NAMALWA (cell line): ENCODE measurements at regions not wholly inside any gene's neighbourhood (a gene's known extent, or its start where the extent isn't known, plus 50 kb on each side); places are given as distances from the start of the nearest gene placed in this dataset.
"Not testable (repeated sequence)": the region's sequence is repeated elsewhere in the genome, so short reads cannot be mapped to it uniquely, and the experiment has no call there.

Source experiments
- DNase-seq: peaks from one replicate; pipeline ENCODE4 v3.0.0-alpha.2; 2015; ENCODE audit warnings: low spot score

DNA sequence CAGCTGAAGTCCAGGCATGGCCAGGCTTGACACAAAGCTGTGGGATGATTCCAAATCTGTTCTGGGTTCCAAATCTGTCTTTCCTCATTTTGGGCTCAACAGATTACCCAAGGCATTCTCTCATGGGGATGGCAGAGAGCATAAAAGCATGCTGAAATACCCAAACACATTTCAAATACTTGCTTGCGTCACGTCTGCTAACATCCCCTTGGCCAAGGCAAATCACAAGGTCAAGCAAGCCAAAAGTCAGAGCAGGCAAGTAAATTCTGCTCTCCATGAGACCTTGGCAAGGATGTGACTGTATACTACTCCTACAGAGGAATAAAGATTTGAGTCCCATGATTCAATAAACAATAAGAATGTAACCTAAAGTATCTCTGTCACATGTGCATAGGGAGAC lies 306.7 kb downstream of the EPB41L4A start:
- no peak for DNase-seq

DNA sequence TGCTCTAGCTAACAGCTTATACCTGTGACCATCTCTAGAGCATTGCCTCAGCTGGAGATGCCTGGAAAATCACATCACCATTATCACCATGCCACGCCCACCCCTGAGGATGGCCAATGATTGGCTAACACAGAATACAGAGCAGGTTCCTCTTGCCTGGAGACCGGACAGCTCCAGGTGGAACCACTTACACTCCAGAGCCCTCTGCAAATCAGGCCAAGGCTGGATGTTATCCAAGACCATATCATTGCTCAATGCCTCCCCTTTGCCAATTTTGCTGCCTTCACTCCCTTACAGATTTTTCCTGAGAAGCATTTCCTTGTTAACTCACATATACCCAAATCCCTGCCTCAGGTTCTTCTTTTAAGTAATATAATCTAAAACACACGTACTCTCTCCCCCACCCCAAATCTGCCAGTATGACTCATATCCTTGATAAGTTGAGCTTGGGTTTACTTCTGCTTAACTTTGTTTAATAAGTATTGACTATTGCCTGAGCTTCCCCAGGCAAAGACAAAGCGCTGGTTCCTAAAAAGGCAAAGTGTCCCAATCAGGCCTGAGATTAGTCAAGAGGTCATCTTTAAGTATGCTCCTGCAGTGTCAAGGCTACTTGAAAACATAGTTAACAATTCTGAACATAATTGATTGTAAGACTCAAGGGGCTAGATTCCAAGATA lies 309.6 kb downstream of the EPB41L4A start:
- no peak for DNase-seq

DNA sequence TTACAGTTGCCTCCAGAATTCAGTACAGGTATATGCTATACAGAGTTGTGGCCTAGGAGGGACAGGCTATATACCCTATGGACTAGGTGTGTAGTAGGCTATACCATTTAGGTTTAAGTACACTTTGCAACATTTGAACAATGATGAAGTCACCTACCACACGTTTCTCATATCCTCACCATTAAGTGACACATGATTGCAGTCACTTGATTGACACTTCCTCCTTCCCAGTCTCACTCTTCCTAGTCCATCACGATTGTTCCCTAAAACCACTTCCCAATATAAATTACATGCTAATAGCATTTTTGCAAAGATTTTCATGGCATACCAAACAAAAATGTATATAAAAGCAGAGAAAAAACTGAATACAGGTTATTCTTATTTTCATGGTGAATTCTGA lies 312.2 kb downstream of the EPB41L4A start:
- no peak for DNase-seq

DNA sequence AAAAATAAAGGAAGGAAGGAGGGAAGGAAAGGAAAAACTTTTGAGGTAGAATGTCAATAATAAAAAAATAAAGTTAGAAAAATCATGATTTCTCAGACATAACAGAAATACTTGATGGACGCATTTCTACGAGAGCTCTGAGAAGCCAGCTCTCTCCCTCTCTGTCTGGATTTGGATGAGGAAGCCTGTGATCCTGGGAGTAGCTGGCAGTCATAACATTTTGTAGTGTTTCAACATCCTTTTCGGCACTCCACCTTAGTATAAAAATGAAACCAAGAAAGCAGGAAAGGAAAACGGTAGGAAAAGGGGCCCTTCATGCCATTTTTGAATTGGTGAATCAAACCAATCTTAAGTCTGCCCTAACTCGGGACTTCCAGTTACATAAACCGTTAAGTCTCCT lies 321.3 kb downstream of the EPB41L4A start:
- no peak for DNase-seq

DNA sequence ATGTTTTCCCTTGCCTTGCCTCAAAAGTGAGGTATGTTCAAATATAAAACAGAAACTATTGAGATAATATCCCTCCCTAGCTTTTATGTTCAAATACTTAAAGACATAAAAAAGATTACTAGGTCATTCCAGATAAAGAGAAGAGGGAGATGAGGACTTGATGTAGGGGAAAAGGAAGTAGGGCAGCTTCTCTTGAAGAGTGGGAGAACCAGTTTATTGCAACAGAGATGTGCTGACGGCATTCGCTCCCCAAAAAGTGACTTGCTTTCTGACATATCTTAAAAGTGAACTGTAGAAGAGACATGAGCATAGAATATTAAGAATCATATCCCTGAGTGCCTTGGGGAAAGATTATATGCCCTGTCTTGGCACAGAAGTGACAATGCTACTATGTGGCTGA lies 330.2 kb upstream of the NREP start:
- DNase-seq: no peak

DNA sequence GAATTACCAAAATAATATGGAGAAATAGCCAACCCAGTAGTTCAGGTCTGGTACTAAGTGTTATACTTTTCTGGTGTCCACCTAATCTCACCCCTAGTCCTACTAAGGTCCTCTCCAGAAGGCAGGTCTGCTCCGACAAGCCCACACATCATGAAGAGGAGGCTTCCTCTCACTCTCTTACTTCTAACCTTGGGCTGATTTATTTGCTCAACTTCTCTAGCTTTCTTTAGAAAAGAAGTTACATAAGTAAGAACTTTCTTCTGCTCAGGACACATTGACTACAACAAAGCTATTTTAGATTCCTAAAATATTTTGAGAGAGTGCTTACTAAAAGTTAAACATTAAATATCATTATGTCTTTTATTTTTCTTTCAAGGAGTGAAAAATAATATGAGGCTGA lies 329.7 kb upstream of the NREP start:
- no peak for DNase-seq

DNA sequence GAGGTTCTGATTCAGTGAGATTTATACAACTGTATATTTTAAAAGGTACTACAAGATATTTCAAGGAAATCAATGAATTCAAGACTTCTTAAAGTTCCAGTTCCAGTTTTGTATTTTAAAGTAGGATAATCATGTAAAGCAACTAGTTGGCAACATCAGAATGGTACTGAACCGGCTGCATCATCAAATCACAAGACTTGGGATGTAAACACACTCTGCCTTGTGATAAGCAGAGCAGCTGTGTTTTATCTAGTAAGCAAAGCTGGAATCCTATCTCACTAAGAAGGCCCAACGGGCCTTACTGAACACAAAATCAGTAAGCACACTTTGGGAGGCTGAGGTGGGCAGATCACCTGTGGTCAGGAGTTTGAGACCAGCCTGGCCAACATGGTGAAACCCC lies 327.2 kb upstream of the NREP start:
- DNase-seq: no peak

DNA sequence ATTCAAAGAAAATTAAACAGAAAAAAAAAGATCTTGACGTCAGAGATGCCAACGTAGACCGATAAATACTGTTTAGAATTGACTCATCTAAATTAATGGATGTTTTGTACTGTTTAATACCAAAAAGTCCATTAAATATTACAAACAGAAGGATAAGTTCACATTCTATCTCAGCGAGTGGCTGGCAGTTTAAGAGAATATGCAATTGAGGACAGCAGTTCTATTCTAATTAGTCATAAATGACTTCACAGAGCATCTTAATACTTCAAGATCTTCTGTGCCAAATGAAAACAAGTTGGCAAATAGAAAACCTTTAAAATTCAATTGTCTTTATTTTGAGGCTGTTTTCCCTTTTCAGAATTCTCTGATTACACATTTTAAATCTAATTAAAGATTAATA lies 326.6 kb upstream of the NREP start:
- no peak for DNase-seq

DNA sequence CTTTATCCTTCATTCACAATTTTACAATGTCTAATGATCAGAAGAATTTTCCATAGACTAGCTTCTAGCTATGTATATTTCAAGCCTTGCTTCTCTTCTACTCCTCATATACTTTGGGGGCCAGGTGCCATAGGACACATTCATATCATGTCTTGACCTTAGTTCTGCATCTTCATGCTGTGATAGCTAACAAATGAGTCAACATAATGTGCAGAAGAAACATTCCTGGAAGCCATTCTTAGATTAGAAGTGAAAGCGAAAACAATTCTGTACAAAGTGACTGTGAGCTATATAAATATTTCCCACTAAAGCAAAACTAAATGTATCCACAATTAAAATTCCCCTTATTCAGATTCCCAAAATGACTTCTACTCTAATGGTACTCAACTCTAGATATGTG lies 320.2 kb upstream of the NREP start:
- no peak for DNase-seq

DNA sequence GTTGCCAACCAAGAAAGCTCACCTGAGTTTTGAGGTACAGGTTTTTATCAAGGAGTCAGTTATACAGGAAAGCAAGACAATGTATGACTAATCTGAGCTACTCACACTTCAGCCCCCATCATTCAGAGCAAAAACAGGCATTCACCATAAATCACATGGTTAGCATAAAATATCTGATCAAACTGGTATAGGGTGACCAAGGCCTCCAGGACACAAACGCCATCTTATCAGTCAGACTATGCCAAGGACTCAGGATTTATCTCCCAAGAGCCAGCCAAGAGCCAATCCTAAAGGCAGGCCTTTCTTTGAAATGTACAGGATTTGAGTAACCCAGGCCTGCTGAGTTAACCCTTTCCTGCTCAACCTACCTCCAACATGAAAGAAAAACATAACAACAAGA lies 313.0 kb upstream of the NREP start:
- no peak for DNase-seq

DNA sequence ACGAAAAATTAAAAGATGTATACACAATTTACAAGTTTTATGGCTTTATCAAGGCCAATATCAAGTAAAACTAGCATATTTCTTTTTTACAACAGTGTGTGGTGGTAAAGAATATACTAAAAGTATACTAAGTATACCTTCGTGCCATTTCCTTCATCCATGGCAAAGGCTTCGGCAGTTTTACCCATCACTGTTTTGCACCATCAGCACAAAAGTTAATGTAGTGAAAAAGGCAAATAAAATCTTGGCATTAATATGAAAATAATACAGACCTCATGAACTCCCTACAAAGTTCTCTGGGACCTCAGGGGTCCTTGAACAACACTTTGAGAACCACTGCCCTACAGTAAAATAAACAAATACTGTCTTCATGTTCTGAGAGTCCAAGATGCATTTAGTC lies 312.3 kb upstream of the NREP start:
- DNase-seq: no peak

DNA sequence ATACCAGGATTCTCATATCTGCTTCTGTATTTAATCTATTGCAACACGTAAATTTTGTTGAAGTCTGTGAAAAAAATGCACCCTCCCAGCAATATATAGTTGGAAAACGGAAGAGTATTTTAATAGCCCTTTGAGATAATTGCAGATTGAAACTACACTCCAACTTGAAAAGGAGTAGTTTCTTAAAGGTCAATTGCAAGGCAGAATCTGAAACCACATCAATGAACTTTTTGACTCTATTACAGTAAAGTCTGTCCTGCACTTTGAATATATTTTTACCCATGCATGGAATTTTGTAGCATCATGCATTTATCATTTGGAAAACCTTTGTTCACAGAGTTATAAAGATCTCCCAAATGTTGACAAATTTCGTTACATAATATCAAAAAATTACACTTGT lies 311.6 kb upstream of the NREP start:
- DNase-seq: no peak

DNA sequence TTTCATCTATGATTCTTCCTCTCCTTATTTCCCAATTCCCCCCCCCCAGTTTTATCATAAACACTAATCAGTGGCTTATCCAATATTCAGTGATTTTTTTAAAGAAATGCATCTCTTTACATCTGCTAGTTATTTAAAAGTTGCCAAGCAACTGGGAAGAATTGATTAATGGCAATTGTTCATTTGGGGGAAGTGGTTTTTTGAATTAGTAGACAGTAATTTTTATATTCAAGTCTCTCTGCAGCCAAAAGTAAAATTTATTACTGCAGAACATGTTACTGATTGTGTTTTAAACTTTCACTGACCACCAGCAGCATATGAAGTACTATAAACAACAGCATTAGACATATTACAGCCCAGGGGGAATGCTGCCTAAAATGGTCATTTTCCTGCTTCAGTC lies 308.8 kb upstream of the NREP start:
- no peak for DNase-seq

DNA sequence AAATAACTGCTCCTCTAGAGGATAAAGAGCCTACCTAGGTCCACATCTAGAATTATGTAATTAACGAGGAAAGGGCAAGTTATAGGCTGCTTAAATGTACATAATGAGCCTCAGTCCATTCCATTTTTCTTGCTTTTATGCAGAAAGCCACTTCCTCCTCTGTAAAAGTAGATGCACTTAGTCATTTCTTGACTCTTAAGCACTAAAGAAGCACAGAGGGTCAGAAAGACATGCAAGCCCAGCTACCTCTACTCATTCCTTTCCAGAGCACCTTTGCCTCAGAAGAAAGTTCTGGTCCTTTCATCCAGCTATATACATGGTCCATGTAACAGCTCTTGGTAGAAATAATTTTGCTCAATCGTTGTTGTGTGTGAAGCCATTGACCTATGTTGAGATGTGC lies 308.0 kb upstream of the NREP start:
- DNase-seq: no peak

DNA sequence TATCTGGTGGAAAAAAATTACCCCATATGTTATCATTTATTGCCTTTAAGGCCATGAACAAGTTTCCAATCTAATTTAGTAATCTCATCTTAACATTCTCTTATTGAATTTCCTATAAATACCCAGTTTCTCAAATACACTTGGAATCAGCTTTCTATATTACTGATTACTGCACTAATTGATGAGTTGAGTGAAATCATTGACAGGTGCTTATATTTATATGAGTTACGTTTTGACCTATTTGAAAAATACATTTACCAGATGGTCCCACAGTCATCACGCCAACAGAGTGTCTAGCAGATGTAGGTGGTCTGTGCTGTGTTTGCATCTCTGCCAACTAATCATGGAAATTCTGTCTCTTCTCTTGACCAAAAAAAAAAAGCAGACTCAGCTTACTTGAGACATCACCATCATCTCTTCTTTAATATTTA lies 307.3 kb upstream of the NREP start:
- DNase-seq: no peak

DNA sequence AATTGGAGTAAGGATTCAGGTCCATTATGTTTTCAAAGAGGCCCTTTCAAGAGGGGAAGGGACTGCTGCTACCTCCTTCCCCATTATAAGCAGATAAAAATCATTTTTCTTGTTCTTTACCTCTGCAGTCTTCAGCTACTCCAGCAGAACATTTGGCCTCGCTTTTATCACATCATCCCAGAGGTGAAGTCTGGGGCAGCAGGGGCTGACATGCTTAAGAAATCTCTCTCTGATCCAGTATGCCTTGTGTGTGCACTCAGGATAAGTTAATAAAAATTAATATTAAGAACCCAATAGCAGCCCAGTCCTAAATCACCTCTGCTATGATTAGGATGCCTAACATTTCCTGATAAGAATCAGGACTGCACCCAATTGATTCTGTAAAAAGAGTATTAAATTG lies 306.9 kb upstream of the NREP start:
- DNase-seq: no peak

DNA sequence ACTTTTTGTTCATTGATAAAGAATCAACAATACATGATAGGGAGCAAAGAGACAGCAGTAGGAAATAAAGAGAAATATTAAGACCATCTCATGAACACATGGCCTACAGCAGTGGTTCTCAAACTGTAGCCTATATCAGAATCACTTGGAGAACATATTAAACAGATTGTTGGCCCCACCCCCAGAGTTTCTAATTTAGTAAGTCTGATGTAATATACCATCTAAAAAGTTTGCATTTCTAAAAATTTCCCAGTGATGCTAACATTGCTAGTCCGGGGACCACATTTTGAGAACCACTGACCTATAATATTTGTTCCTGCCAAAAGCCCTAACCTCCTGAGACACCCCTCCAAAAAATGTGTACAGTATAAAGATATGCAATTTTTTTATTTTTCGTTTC lies 306.2 kb upstream of the NREP start:
- peak; percentile 7 for DNase-seq

DNA sequence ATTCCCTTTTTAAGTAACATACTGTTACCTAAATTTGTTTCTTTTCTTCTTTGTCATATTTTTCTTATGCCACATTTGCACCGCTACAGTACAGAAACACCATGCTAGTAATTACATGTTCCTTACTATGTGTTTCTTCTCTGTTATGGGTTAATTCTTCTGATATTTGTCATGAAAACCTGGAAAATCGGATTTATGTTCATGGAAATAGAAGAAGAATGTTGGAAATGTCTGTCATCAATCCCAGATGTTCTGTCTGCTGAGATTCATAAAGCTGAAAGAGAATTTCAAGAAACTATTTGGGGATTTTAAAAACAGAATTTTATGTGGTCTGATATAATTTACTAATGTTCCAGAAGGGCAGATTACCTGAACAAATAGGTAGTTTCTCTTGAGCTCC lies 305.2 kb upstream of the NREP start:
- no peak for DNase-seq

DNA sequence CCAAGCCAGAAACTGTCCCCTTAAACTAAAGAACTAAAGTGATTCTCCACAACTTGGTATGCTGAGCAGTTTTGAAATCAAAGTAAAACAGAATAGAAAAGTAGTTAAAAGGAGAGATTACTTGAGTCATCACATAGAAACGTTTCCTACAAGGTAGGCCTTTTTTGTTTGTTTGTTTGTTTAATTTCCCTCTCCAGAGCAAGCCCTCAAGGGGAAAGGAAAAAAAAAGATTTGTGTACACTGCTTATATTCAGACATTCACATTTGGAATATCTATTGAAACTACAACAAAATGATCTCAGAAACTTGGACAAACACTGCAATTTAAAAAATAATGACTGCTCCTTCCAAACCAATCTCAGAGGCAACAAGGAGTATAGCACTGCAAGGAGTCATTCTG lies 304.7 kb upstream of the NREP start:
- DNase-seq: no peak

DNA sequence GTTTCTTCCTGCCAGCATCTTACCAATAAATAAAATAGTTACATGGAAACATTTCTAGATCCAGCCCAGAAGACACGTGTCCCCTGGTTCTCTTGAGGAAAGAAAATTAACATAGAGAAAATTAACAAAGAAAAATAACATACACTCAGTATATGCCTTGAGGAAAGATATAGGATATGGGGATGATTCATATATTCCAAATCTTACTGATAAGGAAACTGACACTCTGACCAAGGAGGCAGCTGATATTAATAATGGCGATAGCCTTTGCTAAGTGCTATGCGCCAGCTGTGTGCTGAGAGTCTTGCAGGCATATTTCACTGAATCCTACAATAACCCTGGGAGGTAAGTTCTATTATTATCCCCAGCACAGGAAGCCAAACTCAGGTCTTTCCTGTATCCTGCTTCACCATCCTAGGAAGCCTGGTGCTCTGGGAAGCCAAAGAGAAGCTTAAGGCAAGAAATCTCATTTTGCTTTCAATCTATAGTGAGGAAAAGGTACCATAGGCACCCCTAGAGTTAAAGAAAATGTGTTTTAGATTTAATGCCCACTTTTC lies 302.7 kb upstream of the NREP start:
- DNase-seq: no peak

DNA sequence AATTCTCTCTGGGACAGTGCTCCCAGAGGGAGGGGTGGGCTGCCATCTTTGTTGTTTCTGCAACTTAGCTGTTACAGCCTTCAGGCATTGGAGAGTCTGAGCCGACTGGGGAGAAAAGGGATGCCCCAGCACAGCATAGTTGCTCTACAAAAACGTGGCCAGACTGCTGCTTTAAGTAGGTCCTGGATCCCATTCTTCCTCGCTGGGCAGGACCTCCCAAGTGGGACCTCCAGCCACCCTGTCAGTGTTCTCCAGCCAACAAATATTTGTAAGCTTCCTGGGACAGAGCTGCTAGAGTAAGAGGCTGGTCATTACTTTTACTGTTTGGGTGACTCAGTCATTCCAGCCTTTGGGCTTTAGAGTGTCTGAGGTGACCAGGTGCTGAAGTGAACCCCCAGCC lies 292.7 kb upstream of the NREP start:
- no peak for DNase-seq

DNA sequence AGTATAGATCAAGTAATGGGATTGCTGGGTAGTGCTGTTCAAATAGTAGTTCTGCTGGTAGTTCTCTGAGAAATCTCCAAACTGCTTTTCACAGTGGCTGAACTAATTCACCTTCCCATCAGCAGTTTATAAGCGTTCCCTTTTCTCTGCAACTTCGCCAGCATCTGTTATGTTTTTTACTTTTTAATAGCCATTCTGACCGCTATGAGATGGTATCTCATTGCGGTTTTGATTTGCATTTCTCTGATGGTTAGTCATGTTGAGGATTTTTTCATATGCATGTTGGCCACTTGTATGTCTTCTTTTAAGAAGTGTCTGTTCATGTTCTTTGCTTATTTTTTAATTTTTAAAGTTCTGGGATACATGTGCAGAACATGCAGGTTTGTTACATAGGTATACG lies 279.2 kb upstream of the NREP start:
- no peak for DNase-seq

DNA sequence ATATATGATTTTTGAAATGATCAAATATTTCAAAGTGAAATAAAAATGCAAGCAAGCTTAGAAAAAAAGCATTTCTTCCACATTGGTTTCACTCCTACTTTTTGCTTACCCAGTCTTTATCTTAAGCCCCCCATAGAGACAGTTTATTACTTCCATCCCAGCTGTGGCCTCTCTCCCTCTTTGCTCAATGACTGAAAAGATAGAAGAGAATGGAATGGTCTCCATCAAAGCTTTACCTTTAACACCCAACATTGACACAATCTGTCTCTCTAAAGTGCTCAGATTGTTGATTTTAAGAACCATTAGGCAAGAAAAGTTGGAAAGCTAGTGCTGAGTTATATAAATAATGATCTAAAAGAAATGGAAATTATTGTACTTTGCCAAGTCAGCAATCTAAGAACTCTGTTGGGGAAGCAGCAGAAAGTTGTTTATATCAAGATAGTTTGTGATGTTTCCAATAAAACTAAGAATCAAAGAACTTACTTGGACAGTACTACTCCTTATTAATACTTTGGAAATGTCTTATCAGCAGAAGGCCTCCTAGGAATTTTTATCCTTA lies 277.5 kb upstream of the NREP start:
- no peak for DNase-seq

DNA sequence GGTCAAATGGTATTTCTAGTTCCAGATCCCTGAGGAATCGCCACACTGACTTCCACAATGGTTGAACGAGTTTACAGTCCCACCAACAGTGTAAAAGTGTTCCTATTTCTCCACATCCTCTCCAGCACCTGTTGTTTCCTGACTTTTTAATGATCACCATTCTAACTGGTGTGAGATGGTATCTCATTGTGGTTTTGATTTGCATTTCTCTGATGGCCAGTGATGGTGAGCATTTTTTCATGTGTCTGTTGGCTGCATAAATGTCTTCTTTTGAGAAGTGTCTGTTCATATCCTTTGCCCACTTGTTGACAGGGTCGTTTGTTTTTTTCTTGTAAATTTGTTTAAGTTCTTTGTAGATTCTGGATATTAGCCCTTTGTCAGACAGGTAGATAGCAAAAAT lies 269.9 kb upstream of the NREP start:
- not testable (repeated sequence) for DNase-seq
